GM12878 (cell line): ENCODE measurements at regions not wholly inside any gene's neighbourhood (a gene's known extent, or its start where the extent isn't known, plus 50 kb on each side); places are given as distances from the start of the nearest gene placed in this dataset.

Source experiments
- ATAC-seq: fragments of 200-7000 bp; cut with Tn5 transposase; 3 replicates; pipeline ENCODE4 v1.9.1; 2020; ENCODE audit warnings: mild to moderate bottlenecking, moderate library complexity
- BruUV-seq: library from RNA; stranded (reverse); fragments of 400-500 nt; replicated peaks from 2 replicates; lab custom pipeline; 2021; lab: Mats Ljungman, UMichigan
- CTCF ChIA-PET: fragments of 300-600 bp; sonication (Branson Sonifier 250); formaldehyde crosslinking; extraction: SDS; loops from one replicate; lab custom pipeline; 2021; ENCODE audit warnings: inconsistent platforms; lab: Yijun Ruan, JAX
- POLR2A ChIA-PET: fragments of 350-600 bp; formaldehyde crosslinking; extraction: SDS; loops from one replicate; lab custom pipeline; 2021; ENCODE audit warnings: inconsistent platforms; lab: Charles Lee
- RAD21 ChIA-PET: fragments of 300-600 bp; sonication (Branson Sonifier 250); formaldehyde crosslinking; loops from one replicate; lab custom pipeline; 2023; ENCODE audit warnings: antibody characterized with exemption; ENCODE audit not compliant: unreplicated experiment; lab: Charles Lee
- SMC1A ChIA-PET: fragments of 300-600 bp; sonication (Branson Sonifier 250); formaldehyde crosslinking; loops from one replicate; lab custom pipeline; 2023; ENCODE audit not compliant: unreplicated experiment, uncharacterized antibody; lab: Charles Lee
- DNase-seq: peaks from one replicate; pipeline ENCODE4 v3.0.0-alpha.2; 2011; ENCODE audit warnings: low read depth, low spot score
- FAIRE-seq: peaks from 3 replicates; lab custom pipeline; 2011; peaks lifted over from hg19 to GRCh38; lab: Jason Lieb, UNC
- H2AFZ ChIP-seq: 2 replicates; pipeline ENCODE4 v1.6.0; 2011; ENCODE audit warnings: low read depth, low read length, control low read depth; ENCODE audit not compliant: control insufficient read depth
- H3K27ac ChIP-seq: 2 replicates; pipeline ENCODE4 v1.5.1; 2011; ENCODE audit warnings: control low read depth; ENCODE audit not compliant: control insufficient read depth, insufficient read depth
- H3K27me3 ChIP-seq, 2 experiments: replicated peaks in 1 of 2; 2 replicates each; pipeline versions ENCODE4 v1.6.0 to v1.6.1; 2011; ENCODE audit warnings: low read length in 1 of 2; ENCODE audit not compliant: control insufficient read depth in 2 of 2, insufficient read depth in 2 of 2
- H3K36me3 ChIP-seq, 2 experiments: 2 replicates each; pipeline ENCODE4 v1.5.1; 2011; ENCODE audit warnings: low read length in 1 of 2; ENCODE audit not compliant: control insufficient read depth in 2 of 2, insufficient read depth in 2 of 2
- H3K4me1 ChIP-seq: 2 replicates; pipeline ENCODE4 v1.6.1; 2011; ENCODE audit warnings: mild to moderate bottlenecking, low read length, moderate library complexity, mixed read lengths; ENCODE audit not compliant: control insufficient read depth, insufficient read depth
- H3K4me2 ChIP-seq: 2 replicates; pipeline ENCODE4 v1.6.0; 2011; ENCODE audit warnings: control low read depth; ENCODE audit not compliant: control insufficient read depth, insufficient read depth
- H3K4me3 ChIP-seq: fragments of 200-600 bp; sonication (generic); 2 replicates; pipeline ENCODE4 v1.5.1; 2016
- H3K79me2 ChIP-seq: 2 replicates; pipeline ENCODE4 v1.6.0; 2011; ENCODE audit warnings: low read length; ENCODE audit not compliant: control insufficient read depth, insufficient read depth
- H3K9ac ChIP-seq: 2 replicates; pipeline ENCODE4 v1.8.0; 2011; ENCODE audit warnings: low read length, control low read depth, mixed read lengths; ENCODE audit not compliant: control insufficient read depth, insufficient read depth
- H3K9me3 ChIP-seq: replicated peaks from 3 replicates; pipeline ENCODE4 v1.5.1; 2011; ENCODE audit warnings: mild to moderate bottlenecking, low read length; ENCODE audit not compliant: control insufficient read depth, insufficient read depth
- H4K20me1 ChIP-seq: 2 replicates; pipeline ENCODE4 v1.6.0; 2011; ENCODE audit not compliant: control insufficient read depth, insufficient read depth
- ELK1 ChIP-seq: IDR thresholded peaks from 2 replicates; pipeline ENCODE4 v1.6.1; 2012; ENCODE audit warnings: low read depth, low read length, improper control_type of control experiment
- LARP7 ChIP-seq: fragments of 450-650 bp; IDR thresholded peaks from 2 replicates; pipeline ENCODE4 v1.6.1; 2017; ENCODE audit warnings: mild to moderate bottlenecking
- MEF2A ChIP-seq: IDR thresholded peaks from 2 replicates; pipeline ENCODE4 v1.6.1; 2011; ENCODE audit warnings: low read depth, mild to moderate bottlenecking, low read length, moderate library complexity; ENCODE audit not compliant: insufficient read depth
- MLLT1 ChIP-seq: fragments of 450-650 bp; IDR thresholded peaks from 2 replicates; pipeline ENCODE4 v1.6.1; 2016; ENCODE audit warnings: mild to moderate bottlenecking
- NFIC ChIP-seq: IDR thresholded peaks from 2 replicates; pipeline ENCODE4 v1.6.1; 2012; ENCODE audit warnings: low read depth, mild to moderate bottlenecking, inconsistent platforms, low read length, moderate library complexity
- NRF1 ChIP-seq: conservative IDR thresholded peaks from 2 replicates; pipeline ENCODE4 v1.6.1; 2011; ENCODE audit warnings: mild to moderate bottlenecking, low read depth, low read length, improper control_type of control experiment
- STAT1 ChIP-seq: fragments of 450-650 bp; conservative IDR thresholded peaks from 2 replicates; pipeline ENCODE4 v1.6.1; 2014; ENCODE audit warnings: antibody characterized with exemption, mild to moderate bottlenecking
- TCF7 ChIP-seq: IDR thresholded peaks from 2 replicates; pipeline ENCODE4 v1.6.1; 2014; ENCODE audit warnings: antibody characterized with exemption, borderline replicate concordance
- WGBS: methylation state at CpG from one replicate; pipeline ENCODE4 v1.1.6; 2016; ENCODE audit warnings: low lambda C conversion rate; ENCODE audit not compliant: insufficient replicate concordance, insufficient coverage; ENCODE audit errors: missing lambda C conversion rate; 5-methylcytosine and 5-hydroxymethylcytosine counted together
- in situ Hi-C: fragments of 300-500 bp; cut with MboI; formaldehyde crosslinking; loops from 9 replicates; pipeline ENCODE4 v1.14.3; 2018; ENCODE audit warnings: mixed read lengths
- intact Hi-C: fragments of 100-400 bp; cut with micrococcal nuclease; formaldehyde crosslinking; loops from one replicate; pipeline ENCODE4 v1.14.2; 2022; ENCODE audit not compliant: unreplicated experiment
- TF ChIP-seq, protein P1 (sequence below): fragments of 450-650 bp; IDR thresholded peaks from 2 replicates; pipeline ENCODE4 v1.6.1; 2017; ENCODE audit warnings: mild to moderate bottlenecking, low read depth, inconsistent platforms; ENCODE audit not compliant: poor library complexity, severe bottlenecking

DNA sequence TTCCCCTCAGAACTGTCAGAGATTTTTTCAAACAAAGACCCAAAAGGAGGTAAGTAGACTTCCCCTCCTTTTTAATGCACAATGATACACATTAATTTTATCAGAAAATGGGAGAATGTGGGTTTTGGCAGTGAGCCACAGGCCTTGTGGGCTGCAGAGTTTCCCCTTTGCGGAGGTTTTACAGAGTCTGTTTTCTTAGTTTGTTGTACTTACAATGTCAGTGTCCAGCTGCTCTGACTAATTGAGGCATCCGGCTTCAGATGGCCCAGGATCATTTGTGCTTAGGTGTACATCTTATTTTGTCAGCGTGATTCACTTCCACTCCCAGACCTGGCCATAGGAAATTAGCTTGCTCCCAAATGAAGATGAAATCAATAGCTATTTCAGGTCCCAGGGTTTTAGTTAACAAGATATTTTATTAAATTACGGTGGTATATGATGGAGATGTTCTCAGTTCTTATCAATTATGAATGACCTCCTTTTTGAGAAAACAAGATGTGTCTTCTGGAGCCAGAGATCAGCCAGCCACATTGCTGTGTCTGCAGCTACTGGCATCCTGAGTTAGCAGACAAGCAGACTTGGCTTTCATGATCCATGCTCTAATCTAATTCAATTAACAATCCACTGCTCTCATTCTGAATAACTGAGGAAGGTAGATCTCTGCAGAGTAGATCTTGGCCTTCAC is 1086.6 kb upstream of the SORCS1 start:
- Histone ChIP-seq H3K4me2 (no peak overlapping the region), H4K20me1 (no peaks in the 10 kb centered on the region), H2AFZ (no peak overlapping the region), H3K79me2 (no peaks in the 10 kb centered on the region), H3K9me3 (no peaks in the 10 kb centered on the region), H3K9ac (no peak overlapping the region), H3K36me3 (no peaks in the 10 kb centered on the region), H3K27me3 (no peaks in the 10 kb centered on the region)
- ChIA-PET RAD21 (no interaction called here), POLR2A (no interaction called here), CTCF (interaction anchor here (1.0 to 1.9 kb wide), 6 partner anchors 12 to 294 kb away, joined by 3 to 10 read pairs (median 4); no protein-coding TSS in a partner anchor), SMC1A (interaction anchor here (1.0 to 1.4 kb wide), 4 partner anchors 13 to 842 kb away, joined by 3 to 4 read pairs (median 3); no protein-coding TSS in a partner anchor)
- FAIRE-seq (no peak), ATAC-seq (no peak)
- in situ Hi-C loops = no loop called here
- no TSS peak for BruUV-seq
- WGBS = 13% methylated on average over 4 of the region's 4 CpGs
- TF ChIP-seq NRF1 (no peak), MEF2A (no peak), LARP7 (no peak), TCF7 (no peak), ELK1 (no peak), NFIC (no peak), MLLT1 (no peak), STAT1 (no peak)
- TF ChIP-seq, protein P1, sequence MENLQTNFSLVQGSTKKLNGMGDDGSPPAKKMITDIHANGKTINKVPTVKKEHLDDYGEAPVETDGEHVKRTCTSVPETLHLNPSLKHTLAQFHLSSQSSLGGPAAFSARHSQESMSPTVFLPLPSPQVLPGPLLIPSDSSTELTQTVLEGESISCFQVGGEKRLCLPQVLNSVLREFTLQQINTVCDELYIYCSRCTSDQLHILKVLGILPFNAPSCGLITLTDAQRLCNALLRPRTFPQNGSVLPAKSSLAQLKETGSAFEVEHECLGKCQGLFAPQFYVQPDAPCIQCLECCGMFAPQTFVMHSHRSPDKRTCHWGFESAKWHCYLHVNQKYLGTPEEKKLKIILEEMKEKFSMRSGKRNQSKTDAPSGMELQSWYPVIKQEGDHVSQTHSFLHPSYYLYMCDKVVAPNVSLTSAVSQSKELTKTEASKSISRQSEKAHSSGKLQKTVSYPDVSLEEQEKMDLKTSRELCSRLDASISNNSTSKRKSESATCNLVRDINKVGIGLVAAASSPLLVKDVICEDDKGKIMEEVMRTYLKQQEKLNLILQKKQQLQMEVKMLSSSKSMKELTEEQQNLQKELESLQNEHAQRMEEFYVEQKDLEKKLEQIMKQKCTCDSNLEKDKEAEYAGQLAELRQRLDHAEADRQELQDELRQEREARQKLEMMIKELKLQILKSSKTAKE = no peak
- TF ChIP-seq, all 136 proteins: peak for 0
- no peak overlapping the region for H3K27ac ChIP-seq
- no peaks in the 10 kb centered on the region for H3K4me1 ChIP-seq
- no peak overlapping the region for H3K4me3 ChIP-seq
- intact Hi-C loops = no loop called here
- DNase-seq = no peak
